ENCODE measurements at regions not wholly inside any gene's neighbourhood (a gene's known extent, or its start where the extent isn't known, plus 50 kb on each side); places are given as distances from the start of the nearest gene placed in this dataset.
"Not testable (repeated sequence)": the region's sequence is repeated elsewhere in the genome, so short reads cannot be mapped to it uniquely, and the experiment has no call there.

DNA sequence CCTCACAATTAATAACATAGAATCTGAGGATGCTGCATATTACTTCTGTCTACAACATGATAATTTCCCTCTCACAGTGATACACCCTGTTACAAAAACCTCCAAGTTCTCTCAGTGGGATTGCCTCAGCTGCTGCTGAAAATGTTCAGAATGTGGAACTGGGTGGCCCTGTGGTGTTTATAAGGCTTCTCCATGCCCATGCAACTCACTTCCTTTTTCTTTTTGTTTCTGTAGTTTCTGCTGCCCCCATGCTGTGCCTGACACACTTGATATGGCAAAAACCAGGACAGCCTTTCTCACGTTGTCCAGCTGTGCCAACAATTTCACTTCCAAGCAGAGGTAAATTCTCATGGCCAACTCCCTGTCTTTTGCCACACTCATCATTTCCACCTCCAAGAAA, 206.2 kb downstream of the RPIA start:
- Histone ChIP-seq H3K27ac (no peak overlapping the region), H3K4me1 (ENCODE audit: low read depth) (no peaks in the 10 kb centered on the region), H3K36me3 (no peaks in the 10 kb centered on the region), H3K27me3 (no peaks in the 10 kb centered on the region), H3K9me3 (ENCODE audit: low read depth) (no peaks in the 10 kb centered on the region), H3K4me3 (no peak overlapping the region)
- no peak for DNase-seq (ENCODE audit: low read depth in 1 of 2, low spot score in 1 of 2)
- TF ChIP-seq, protein P1, sequence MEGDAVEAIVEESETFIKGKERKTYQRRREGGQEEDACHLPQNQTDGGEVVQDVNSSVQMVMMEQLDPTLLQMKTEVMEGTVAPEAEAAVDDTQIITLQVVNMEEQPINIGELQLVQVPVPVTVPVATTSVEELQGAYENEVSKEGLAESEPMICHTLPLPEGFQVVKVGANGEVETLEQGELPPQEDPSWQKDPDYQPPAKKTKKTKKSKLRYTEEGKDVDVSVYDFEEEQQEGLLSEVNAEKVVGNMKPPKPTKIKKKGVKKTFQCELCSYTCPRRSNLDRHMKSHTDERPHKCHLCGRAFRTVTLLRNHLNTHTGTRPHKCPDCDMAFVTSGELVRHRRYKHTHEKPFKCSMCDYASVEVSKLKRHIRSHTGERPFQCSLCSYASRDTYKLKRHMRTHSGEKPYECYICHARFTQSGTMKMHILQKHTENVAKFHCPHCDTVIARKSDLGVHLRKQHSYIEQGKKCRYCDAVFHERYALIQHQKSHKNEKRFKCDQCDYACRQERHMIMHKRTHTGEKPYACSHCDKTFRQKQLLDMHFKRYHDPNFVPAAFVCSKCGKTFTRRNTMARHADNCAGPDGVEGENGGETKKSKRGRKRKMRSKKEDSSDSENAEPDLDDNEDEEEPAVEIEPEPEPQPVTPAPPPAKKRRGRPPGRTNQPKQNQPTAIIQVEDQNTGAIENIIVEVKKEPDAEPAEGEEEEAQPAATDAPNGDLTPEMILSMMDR (IDR thresholded peaks at IDR 0.05; ENCODE audit: low read depth, low read length): no peak

DNA sequence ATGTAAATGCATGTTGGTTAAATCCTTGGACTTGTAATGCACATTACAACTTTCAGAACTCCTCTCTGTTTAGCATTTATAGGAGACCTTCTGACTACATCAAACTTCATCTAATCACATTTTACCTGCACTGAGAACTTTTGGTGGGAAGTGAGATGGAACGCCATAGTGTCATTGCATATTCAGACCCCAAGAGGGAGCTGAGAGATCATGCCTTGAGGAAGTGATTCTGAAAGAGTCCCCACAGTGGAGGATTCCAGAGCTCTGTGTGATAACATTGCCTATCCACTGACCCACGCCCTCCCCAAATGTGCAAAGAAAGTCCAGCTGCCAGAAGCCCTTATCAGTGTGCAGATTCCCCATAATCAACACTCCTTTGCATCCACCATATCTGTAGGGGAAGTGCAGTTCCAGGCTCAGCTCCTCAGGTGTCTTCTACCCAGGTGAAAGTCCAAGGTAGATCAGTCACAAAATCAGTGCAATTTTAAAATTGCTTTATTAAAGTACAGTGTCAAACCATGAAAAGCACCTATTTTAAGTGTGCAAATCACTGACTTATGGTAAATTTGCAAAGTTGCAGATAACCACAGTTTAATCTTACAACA, 212.4 kb downstream of the RPIA start:
- TF ChIP-seq, protein P1 (IDR thresholded peaks at IDR 0.05; ENCODE audit: low read depth, low read length): peak; percentile 79
- H3K27ac ChIP-seq: no peak overlapping the region
- DNase-seq (ENCODE audit: low read depth in 1 of 2, low spot score in 1 of 2): peak; percentile 43 to 69
- no peaks in the 10 kb centered on the region for H3K36me3 ChIP-seq
- no peaks in the 10 kb centered on the region for H3K9me3 ChIP-seq (ENCODE audit: low read depth)
- no peaks in the 10 kb centered on the region for H3K27me3 ChIP-seq
- no peaks in the 10 kb centered on the region for H3K4me1 ChIP-seq (ENCODE audit: low read depth)
- no peak overlapping the region for H3K4me3 ChIP-seq

DNA sequence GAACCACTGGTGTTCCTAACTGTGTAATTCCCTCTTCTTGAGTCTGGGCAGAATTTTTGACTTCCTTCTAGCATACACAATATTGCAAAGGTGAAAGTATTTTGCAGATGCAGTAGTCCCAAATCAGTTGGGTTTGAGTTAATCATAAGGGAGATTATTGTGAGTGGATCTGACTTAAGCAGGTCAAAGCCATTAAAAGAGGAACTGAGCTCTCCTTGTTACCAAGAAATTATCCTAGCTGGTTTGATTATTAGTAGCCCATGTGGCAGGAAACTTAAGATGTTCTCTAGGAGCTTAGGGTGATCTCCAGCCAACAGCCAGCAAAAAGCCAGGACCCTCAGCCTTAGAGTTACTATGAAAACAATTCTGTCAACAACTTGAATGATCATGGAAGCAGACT, 221.8 kb downstream of the RPIA start:
- Histone ChIP-seq H3K9me3 (ENCODE audit: low read depth) (no peaks in the 10 kb centered on the region), H3K4me3 (no peak overlapping the region), H3K4me1 (ENCODE audit: low read depth) (no peaks in the 10 kb centered on the region), H3K27ac (no peak overlapping the region), H3K36me3 (no peaks in the 10 kb centered on the region), H3K27me3 (no peaks in the 10 kb centered on the region)
- no peak for DNase-seq (ENCODE audit: low read depth in 1 of 2, low spot score in 1 of 2)
- TF ChIP-seq, protein P1 (IDR thresholded peaks at IDR 0.05; ENCODE audit: low read depth, low read length): no peak

DNA sequence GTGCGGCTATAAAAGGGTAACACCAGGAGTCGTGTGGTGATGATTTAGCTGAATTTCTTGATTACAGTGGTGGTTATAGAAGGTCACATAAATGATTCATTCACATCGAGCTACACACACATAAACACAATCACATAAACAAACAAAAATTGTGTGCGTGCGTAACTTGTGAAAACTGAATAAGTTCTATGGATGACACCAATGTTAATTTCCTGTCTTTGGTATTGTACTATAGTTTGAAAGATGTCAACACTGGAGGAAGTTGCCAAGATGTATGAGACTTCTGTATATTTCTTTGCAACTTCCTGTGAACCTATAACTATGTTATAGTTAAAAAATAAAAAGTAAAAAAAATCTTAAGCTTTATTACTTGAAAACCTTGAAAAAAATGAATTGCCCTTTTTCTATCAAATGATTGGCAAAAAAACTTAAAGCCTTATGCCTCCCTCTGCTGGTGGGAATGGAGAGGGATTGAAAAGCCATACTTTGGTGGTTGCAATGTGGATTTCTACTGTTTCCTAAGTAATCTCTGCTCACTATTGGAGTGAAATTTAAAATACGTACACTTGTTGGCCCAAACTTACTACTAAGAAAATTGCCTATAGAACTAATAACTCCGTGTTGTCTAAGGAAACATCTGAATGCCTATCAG, 227.7 kb downstream of the RPIA start:
- TF ChIP-seq, protein P1 (IDR thresholded peaks at IDR 0.05; ENCODE audit: low read depth, low read length): peak; percentile 76
- peak in 1 of 2 donors; percentile 59 for DNase-seq (ENCODE audit: low read depth in 1 of 2, low spot score in 1 of 2)

DNA sequence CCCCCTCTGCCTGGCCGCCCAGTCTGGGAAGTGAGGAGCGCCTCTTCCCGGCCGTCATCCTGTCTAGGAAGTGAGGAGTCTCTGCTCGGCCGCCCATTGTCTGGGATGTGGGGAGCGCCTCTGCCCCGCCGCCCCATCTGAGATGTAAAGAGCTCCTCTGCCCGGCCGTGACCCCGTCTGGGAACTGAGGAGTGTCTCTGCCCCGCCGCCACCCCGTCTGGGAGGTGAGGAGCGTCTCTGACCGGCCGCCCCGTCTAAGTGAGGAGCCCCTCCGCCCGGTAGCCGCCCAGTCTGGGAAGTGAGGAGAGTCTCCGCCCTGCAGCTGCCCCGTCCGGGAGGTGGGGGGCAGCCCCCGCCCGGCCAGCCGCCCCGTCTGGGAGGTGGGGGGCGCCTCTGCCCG, 228.9 kb downstream of the RPIA start:
- H3K9me3 ChIP-seq (ENCODE audit: low read depth); DNase-seq (ENCODE audit: low read depth in 1 of 2, low spot score in 1 of 2); H3K4me1 ChIP-seq (ENCODE audit: low read depth); H3K36me3 ChIP-seq; H3K27ac ChIP-seq; H3K4me3 ChIP-seq; H3K27me3 ChIP-seq: not testable (repeated sequence)

More for the DNA sequence above, 227.7 kb downstream of the RPIA start:
- Histone ChIP-seq H3K27ac (no peak overlapping the region), H3K4me3 (no peak overlapping the region), H3K27me3 (no peaks in the 10 kb centered on the region), H3K4me1 (ENCODE audit: low read depth) (no peaks in the 10 kb centered on the region), H3K36me3 (no peaks in the 10 kb centered on the region), H3K9me3 (ENCODE audit: low read depth) (no peaks in the 10 kb centered on the region)

DNA sequence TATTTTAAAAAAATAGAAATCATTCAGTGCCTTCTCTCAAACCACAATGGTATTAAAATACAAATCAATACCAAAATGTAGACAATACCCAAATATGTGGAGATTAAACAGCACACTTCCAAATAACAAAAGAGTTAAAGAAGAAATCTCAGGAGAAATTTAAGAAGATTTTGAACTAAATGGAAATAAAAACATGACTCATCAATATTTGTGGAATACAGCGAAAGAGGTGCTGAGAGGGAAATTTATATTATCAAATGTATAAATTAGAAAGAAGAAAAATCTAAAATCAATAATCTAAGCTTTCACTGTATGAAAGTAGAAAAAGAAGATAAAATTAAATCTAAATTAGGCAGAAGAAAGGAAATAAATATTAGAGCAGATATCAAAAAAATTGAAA, 233.1 kb downstream of the RPIA start:
- Histone ChIP-seq H3K27ac (no peak overlapping the region), H3K36me3 (no peaks in the 10 kb centered on the region), H3K9me3 (ENCODE audit: low read depth) (no peaks in the 10 kb centered on the region), H3K4me1 (ENCODE audit: low read depth) (peaks cover 14% of the 10 kb centered on the region), H3K27me3 (no peaks in the 10 kb centered on the region), H3K4me3 (no peak overlapping the region)
- TF ChIP-seq, protein P1 (IDR thresholded peaks at IDR 0.05; ENCODE audit: low read depth, low read length): no peak
- no peak for DNase-seq (ENCODE audit: low read depth in 1 of 2, low spot score in 1 of 2)
